ENCODE measurements at regions not wholly inside any gene's neighbourhood (a gene's known extent, or its start where the extent isn't known, plus 50 kb on each side); places are given as distances from the start of the nearest gene placed in this dataset.

GRCh38 chr9:23255346-23255745 lies 570.7 kb downstream of the ELAVL2 start:
- TF ChIP-seq CTCF (IDR thresholded peaks at IDR 0.05; ENCODE audit: poor library complexity, severe bottlenecking) (no peak), SMC3 (conservative IDR thresholded peaks at IDR 0.05; ENCODE audit: poor library complexity) (no peak), RAD21 (conservative IDR thresholded peaks at IDR 0.05) (no peak), MXI1 (conservative IDR thresholded peaks at IDR 0.05; ENCODE audit: poor library complexity, severe bottlenecking) (no peak), EZH2 (IDR thresholded peaks at IDR 0.05; ENCODE audit: borderline replicate concordance, insufficient read depth, low read length, poor library complexity, severe bottlenecking) (no peak), POLR2AphosphoS5 (IDR thresholded peaks at IDR 0.05) (no peak), EP300 (conservative IDR thresholded peaks at IDR 0.05; ENCODE audit: poor library complexity, severe bottlenecking) (no peak), TAF1 (IDR thresholded peaks at IDR 0.05; ENCODE audit: low read depth) (no peak)
